Fibroblast of pulmonary artery (primary cell): ENCODE measurements at regions not wholly inside any gene's neighbourhood (a gene's known extent, or its start where the extent isn't known, plus 50 kb on each side); places are given as distances from the start of the nearest gene placed in this dataset.

Experiments used
- DNase-seq: peaks from one replicate; pipeline ENCODE4 v3.0.0-alpha.2; 2010; ENCODE audit warnings: low read depth
- H3K4me3 ChIP-seq: replicated peaks from 2 replicates; pipeline ENCODE4 v1.5.1; 2011; ENCODE audit warnings: low read depth, mild to moderate bottlenecking, control low read depth, low read length, moderate library complexity
- CTCF ChIP-seq: IDR thresholded peaks from 2 replicates; pipeline ENCODE4 v1.5.1; 2011; ENCODE audit warnings: mild to moderate bottlenecking, control low read depth, low read length, inconsistent platforms; ENCODE audit errors: missing control alignments

- DNase-seq = no peak
- TF ChIP-seq CTCF = no peak
- no peak overlapping the region for H3K4me3 ChIP-seq
These were observed 103.1 kb upstream of the PDZRN3 start for GRCh38 chr3:73727854-73728253.

GRCh38 chr3:73727117-73727821 lies 102.5 kb upstream of the PDZRN3 start:
- TF ChIP-seq CTCF = no peak
- peak; percentile 94 for DNase-seq
- no peak overlapping the region for H3K4me3 ChIP-seq

GRCh38 chr3:73723596-73723995 lies 98.9 kb upstream of the PDZRN3 start:
- no peak for DNase-seq
- no peak for TF ChIP-seq CTCF
- no peak overlapping the region for H3K4me3 ChIP-seq

GRCh38 chr3:73719861-73720260 lies 95.1 kb upstream of the PDZRN3 start:
- H3K4me3 ChIP-seq = no peak overlapping the region
- peak; percentile 75 for DNase-seq
- TF ChIP-seq CTCF = no peak

GRCh38 chr3:73719413-73719851 lies 94.7 kb upstream of the PDZRN3 start:
- DNase-seq = peak; percentile 55
- no peak overlapping the region for H3K4me3 ChIP-seq
- TF ChIP-seq CTCF = no peak

GRCh38 chr3:73718326-73719110 lies 93.8 kb upstream of the PDZRN3 start:
- H3K4me3 ChIP-seq = no peak overlapping the region
- no peak for TF ChIP-seq CTCF
- no peak for DNase-seq

GRCh38 chr3:73716418-73716817 lies 91.7 kb upstream of the PDZRN3 start:
- DNase-seq = peak; percentile 16
- no peak for TF ChIP-seq CTCF

More at GRCh38 chr3:73716418-73716817, 91.7 kb upstream of the PDZRN3 start:
- H3K4me3 ChIP-seq = no peak overlapping the region
